Endothelial cell of umbilical vein (primary cell): ENCODE measurements at regions not wholly inside any gene's neighbourhood (a gene's known extent, or its start where the extent isn't known, plus 50 kb on each side); places are given as distances from the start of the nearest gene placed in this dataset.

ENCODE experiments used
- BruUV-seq: library from RNA; stranded (reverse); fragments of 400-500 nt; replicated peaks from 2 replicates; lab custom pipeline; 2021; lab: Mats Ljungman, UMichigan
- CTCF ChIA-PET: fragments of 300-600, 350-600 bp; sonication (Branson Sonifier 250); formaldehyde crosslinking; loops from one replicate; lab custom pipeline; 2021; ENCODE audit warnings: antibody characterized with exemption, inconsistent platforms; lab: Charles Lee
- POLR2A ChIA-PET: fragments of 300-600, 350-600 bp; sonication (Branson Sonifier 250); formaldehyde crosslinking; loops from one replicate; lab custom pipeline; 2021; ENCODE audit warnings: antibody characterized with exemption, inconsistent platforms; lab: Charles Lee
- DNase-seq: peaks from one replicate; pipeline ENCODE4 v3.0.0-alpha.2; 2011; ENCODE audit warnings: low read depth, low spot score
- FAIRE-seq: peaks from 2 replicates; lab custom pipeline; 2011; peaks lifted over from hg19 to GRCh38; lab: Jason Lieb, UNC
- H2AFZ ChIP-seq: 2 replicates; pipeline ENCODE4 v1.6.0; 2012; ENCODE audit warnings: low read depth, low read length, control low read depth, inconsistent platforms
- H3K27ac ChIP-seq: 2 replicates; pipeline ENCODE4 v1.5.1; 2011; ENCODE audit warnings: low read depth, mild to moderate bottlenecking, control low read depth, low read length, moderate library complexity; ENCODE audit not compliant: insufficient read depth
- H3K27me3 ChIP-seq, 2 experiments: 2 replicates each; pipeline versions ENCODE4 v1.6.0 to v1.6.1; 2011; ENCODE audit warnings: low read length in 2 of 2, mixed read lengths in 1 of 2; ENCODE audit not compliant: control insufficient read depth in 2 of 2, insufficient read depth in 2 of 2
- H3K36me3 ChIP-seq, 2 experiments: 2 replicates in 1 of 2; 3 replicates in 1 of 2; pipeline ENCODE4 v1.5.1; 2011; ENCODE audit warnings: low read length in 2 of 2, mild to moderate bottlenecking in 1 of 2, moderate library complexity in 1 of 2; ENCODE audit not compliant: control insufficient read depth in 2 of 2, insufficient read depth in 2 of 2; ENCODE audit errors: extremely low read depth in 1 of 2
- H3K4me1 ChIP-seq: 3 replicates; pipeline ENCODE4 v1.5.1; 2011; ENCODE audit warnings: mild to moderate bottlenecking, low read length; ENCODE audit not compliant: control insufficient read depth, insufficient read depth; ENCODE audit errors: extremely low read depth
- H3K4me2 ChIP-seq: 2 replicates; pipeline ENCODE4 v1.6.1; 2011; ENCODE audit warnings: low read length, control low read depth, mixed read lengths; ENCODE audit not compliant: insufficient read depth
- H3K4me3 ChIP-seq, 3 experiments: fragments of 200-600 bp in 1 of 3; sonication (generic), shearing (Covaris generic) in 1 of 3; replicated peaks in 1 of 3; 2 replicates each; pipeline ENCODE4 v1.5.1; 2011 to 2016; ENCODE audit warnings: control low read depth in 3 of 3, low read length in 3 of 3, mild to moderate bottlenecking in 2 of 3, inconsistent platforms in 1 of 3, low read depth in 1 of 3, moderate library complexity in 1 of 3; ENCODE audit not compliant: insufficient read depth in 1 of 3
- H3K79me2 ChIP-seq: 2 replicates; pipeline ENCODE4 v1.6.0; 2012; ENCODE audit warnings: low read length, inconsistent platforms; ENCODE audit not compliant: control insufficient read depth, insufficient read depth
- H3K9ac ChIP-seq: replicated peaks from 2 replicates; pipeline ENCODE3; 2011; ENCODE audit warnings: low read length, control low read depth; ENCODE audit not compliant: insufficient read depth; ENCODE audit errors: extremely low read depth
- H3K9me1 ChIP-seq: replicated peaks from 3 replicates; pipeline ENCODE4 v1.6.0; 2011; ENCODE audit warnings: mild to moderate bottlenecking, low read length; ENCODE audit not compliant: control insufficient read depth, insufficient read depth; ENCODE audit errors: extremely low read depth
- H3K9me3 ChIP-seq: replicated peaks from 2 replicates; pipeline ENCODE4 v1.5.1; 2012; ENCODE audit warnings: low read length, inconsistent platforms; ENCODE audit not compliant: control insufficient read depth, insufficient read depth
- H4K20me1 ChIP-seq: replicated peaks from 2 replicates; pipeline ENCODE3; 2011; ENCODE audit warnings: mild to moderate bottlenecking, low read length; ENCODE audit not compliant: control insufficient read depth, insufficient read depth; ENCODE audit errors: extremely low read depth
- CTCF ChIP-seq, 2 donors: IDR thresholded peaks; 1 replicate in 1 of 2; 2 replicates in 1 of 2; pipeline ENCODE4 v1.5.1; 2011; ENCODE audit warnings: low read length in 2 of 2, mild to moderate bottlenecking in 2 of 2, moderate library complexity in 2 of 2, control low read depth in 1 of 2, inconsistent platforms in 1 of 2, low read depth in 1 of 2; ENCODE audit not compliant: insufficient read depth in 1 of 2; ENCODE audit errors: extremely low read depth in 1 of 2
- FOS ChIP-seq: IDR thresholded peaks from 2 replicates; pipeline ENCODE4 v1.6.1; 2011; ENCODE audit warnings: mild to moderate bottlenecking, low read length, moderate library complexity, borderline replicate concordance; ENCODE audit not compliant: insufficient read depth
- GATA2 ChIP-seq: IDR thresholded peaks from 2 replicates; pipeline ENCODE4 v1.7.0; 2011; ENCODE audit warnings: low read depth, mild to moderate bottlenecking, moderate library complexity, mixed read lengths, low read length; ENCODE audit not compliant: insufficient read length, insufficient read depth
- JUN ChIP-seq: IDR thresholded peaks from 2 replicates; pipeline ENCODE4 v1.6.1; 2011; ENCODE audit warnings: borderline replicate concordance, low read depth; ENCODE audit not compliant: insufficient read length, insufficient read depth
- MYC ChIP-seq: IDR thresholded peaks from one replicate; pipeline ENCODE4 v1.6.1; 2011; ENCODE audit warnings: mild to moderate bottlenecking, low read depth, low read length
- POLR2A ChIP-seq: IDR thresholded peaks from 2 replicates; pipeline ENCODE4 v1.6.1; 2012; ENCODE audit warnings: low read depth, mild to moderate bottlenecking, control low read depth, low read length
- POLR2AphosphoS5 ChIP-seq: IDR thresholded peaks from 2 replicates; pipeline ENCODE4 v1.6.1; 2012; ENCODE audit warnings: low read depth, mild to moderate bottlenecking, control low read depth, low read length, moderate library complexity; ENCODE audit not compliant: insufficient read depth
- dilution Hi-C: fragments of 300-500 bp; cut with MboI; formaldehyde crosslinking; loops from one replicate; pipeline ENCODE4 v1.15.0; 2019; ENCODE audit warnings: low sequenced_read_pairs; ENCODE audit not compliant: extremely low pct_ligation_motif_present
- intact Hi-C: fragments of 100-400 bp; cut with micrococcal nuclease; formaldehyde crosslinking; loops from one replicate; pipeline ENCODE4 v1.10.0; 2022
- TF ChIP-seq, protein P1 (sequence below): IDR thresholded peaks from 2 replicates; pipeline ENCODE4 v1.6.1; 2011; ENCODE audit not compliant: insufficient read depth, insufficient read length

DNA sequence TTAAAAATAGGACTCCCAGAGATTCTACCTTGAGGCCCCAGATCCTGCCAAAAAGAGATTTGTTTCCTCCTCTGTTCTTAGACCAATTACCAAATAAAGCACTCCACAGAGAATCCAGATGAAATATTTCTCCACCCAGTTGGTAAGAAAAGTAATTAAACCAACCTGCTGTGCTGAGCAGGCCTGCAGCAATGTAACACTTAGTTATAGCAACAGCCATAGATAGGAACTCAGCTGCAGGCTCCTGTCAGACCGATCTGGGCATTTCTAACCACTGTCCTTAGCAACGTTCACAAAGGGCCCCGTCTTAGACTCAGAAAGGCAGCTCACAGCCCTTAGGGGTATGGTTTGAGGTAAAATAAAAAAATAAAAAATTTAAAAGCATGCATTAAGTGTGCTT, 271.1 kb downstream of the KCNRG start:
- no peak for DNase-seq
- peaks cover 0 to 6% of the 10 kb centered on the region in 2 experiments for H3K27me3 ChIP-seq
- H4K20me1 ChIP-seq, result no peaks in the 10 kb centered on the region
- dilution Hi-C loops, result no loop called here
- no peaks in the 10 kb centered on the region for H3K9me3 ChIP-seq
- intact Hi-C loops, result no loop called here
- no peaks in the 10 kb centered on the region for H3K79me2 ChIP-seq
- no peak overlapping the region for H3K4me3 ChIP-seq
- H3K9me1 ChIP-seq, result no peaks in the 10 kb centered on the region
- H3K27ac ChIP-seq, result no peak overlapping the region
- no peak for TF ChIP-seq FOS
- no peak for TF ChIP-seq MYC
- TF ChIP-seq CTCF (IDR thresholded peaks at IDR 0.05; ENCODE audit: extremely low read depth in 1 of 2, insufficient read depth in 1 of 2, low read depth in 1 of 2, low read length in 2 of 2), result no peak
- TF ChIP-seq GATA2, result no peak
- no peak for TF ChIP-seq POLR2A
- no peak for TF ChIP-seq POLR2AphosphoS5
- TF ChIP-seq, protein P1, sequence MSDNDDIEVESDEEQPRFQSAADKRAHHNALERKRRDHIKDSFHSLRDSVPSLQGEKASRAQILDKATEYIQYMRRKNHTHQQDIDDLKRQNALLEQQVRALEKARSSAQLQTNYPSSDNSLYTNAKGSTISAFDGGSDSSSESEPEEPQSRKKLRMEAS, result no peak
- TF ChIP-seq JUN, result no peak
- no peak overlapping the region for H3K4me2 ChIP-seq
- ChIA-PET POLR2A (no interaction called here), CTCF (no interaction called here)
- no peak overlapping the region for H3K9ac ChIP-seq
- no peak for FAIRE-seq
- no peaks in the 10 kb centered on the region for H3K36me3 ChIP-seq
- no peaks in the 10 kb centered on the region for H3K4me1 ChIP-seq
- H2AFZ ChIP-seq, result no peak overlapping the region
- BruUV-seq, result no TSS peak
